GM12891 (cell line): ENCODE measurements at regions not wholly inside any gene's neighbourhood (a gene's known extent, or its start where the extent isn't known, plus 50 kb on each side); places are given as distances from the start of the nearest gene placed in this dataset.

Source experiments
- PAX5 ChIP-seq: IDR thresholded peaks from 2 replicates; pipeline ENCODE4 v1.6.1; 2011; ENCODE audit warnings: low read length, moderate library complexity, mild to moderate bottlenecking; ENCODE audit not compliant: insufficient read depth, severe bottlenecking
- POLR2A ChIP-seq: IDR thresholded peaks from 2 replicates; pipeline ENCODE4 v1.6.1; 2011; ENCODE audit warnings: low read depth, low read length, control low read depth
- POLR2AphosphoS5 ChIP-seq: IDR thresholded peaks from 2 replicates; pipeline ENCODE4 v1.6.1; 2011; ENCODE audit warnings: low read depth, low read length, control low read depth
- SPI1 ChIP-seq: IDR thresholded peaks from 2 replicates; pipeline ENCODE4 v1.6.1; 2011; ENCODE audit warnings: low read depth, low read length, control low read depth
- TAF1 ChIP-seq: IDR thresholded peaks from 2 replicates; pipeline ENCODE4 v1.6.1; 2011; ENCODE audit warnings: low read depth, low read length, control low read depth

DNA sequence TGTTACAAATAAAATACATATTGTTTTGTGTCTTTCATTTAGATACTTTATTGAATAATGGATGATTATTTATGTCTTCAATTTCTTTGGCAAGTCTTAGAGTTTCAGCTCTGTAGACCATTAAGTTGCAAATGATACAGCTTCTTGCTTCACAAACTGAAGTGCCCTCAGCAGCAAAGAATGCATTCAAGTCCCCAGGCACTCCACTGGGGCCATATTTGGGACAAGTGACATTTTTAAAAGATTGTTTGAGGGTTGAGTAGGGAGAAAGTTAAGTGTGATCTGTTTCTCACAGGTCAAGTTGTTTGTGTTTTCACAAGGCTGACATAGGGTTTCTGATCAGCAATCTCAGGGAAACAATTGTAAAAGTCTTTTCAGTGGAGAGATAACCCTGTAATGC lies 400.7 kb downstream of the PLA2G4A start:
- TF ChIP-seq POLR2A (no peak), PAX5 (no peak), TAF1 (no peak), POLR2AphosphoS5 (no peak), SPI1 (no peak)
